Cerebellar cortex (tissue), 1 donor: ENCODE measurements at regions not wholly inside any gene's neighbourhood (a gene's known extent, or its start where the extent isn't known, plus 50 kb on each side); places are given as distances from the start of the nearest gene placed in this dataset.
"Not testable (repeated sequence)": the region's sequence is repeated elsewhere in the genome, so short reads cannot be mapped to it uniquely, and the experiment has no call there.

Experiments used
- DNase-seq: peaks from one replicate; pipeline ENCODE4 v3.0.0-alpha.2; 2015; ENCODE audit warnings: low spot score

DNA sequence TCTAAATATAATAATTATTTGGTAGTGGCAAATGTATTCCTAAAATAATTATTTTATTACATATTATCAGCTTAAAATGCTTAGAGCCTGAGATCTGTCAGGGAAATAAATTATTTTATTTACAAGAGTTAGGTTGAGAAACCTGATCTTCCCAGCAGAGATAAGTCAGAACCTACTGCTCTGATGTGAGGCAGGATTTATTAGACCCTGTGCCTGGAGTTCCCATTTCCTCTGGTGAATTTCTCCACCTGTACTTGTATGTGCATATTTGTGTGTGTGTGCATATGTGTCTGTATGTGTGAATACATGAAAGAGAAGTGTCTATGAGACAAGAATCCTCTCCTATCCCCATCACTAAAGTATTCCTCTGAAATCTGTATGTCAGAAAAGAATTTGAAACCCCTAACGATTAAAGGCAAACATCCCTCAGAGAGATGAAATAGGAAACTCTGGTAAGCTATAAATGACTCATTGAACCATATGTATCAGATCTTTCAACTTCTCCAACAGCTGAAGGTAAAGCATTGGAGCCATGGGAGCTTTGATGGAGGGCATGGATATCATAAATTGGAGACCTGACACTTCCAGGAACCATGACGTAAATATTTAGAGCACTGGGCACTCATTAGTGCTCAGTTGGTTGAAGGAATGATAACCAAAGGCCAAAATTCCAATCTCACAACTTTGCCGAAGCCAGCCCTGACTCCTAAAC lies 190.9 kb downstream of the XPNPEP1 start:
- no peak for DNase-seq

DNA sequence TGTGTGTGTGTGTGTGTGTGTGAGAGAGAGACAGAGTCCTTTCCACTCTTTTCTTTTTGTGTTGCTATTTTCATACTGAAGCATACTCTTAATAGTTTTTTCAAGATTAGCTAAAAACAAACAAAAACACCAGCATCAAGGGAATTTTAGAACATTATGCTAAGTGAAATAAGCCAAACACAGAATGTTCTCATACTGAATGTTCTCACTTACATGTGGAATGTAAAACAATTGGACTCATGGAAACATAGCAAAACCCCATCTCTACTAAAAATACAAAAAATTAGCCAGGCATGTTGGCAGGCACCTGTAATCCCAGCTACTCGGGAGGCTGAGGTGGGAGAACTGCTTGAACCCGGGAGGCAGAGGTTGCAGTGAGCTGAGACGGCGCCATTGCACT lies 193.4 kb downstream of the XPNPEP1 start:
- DNase-seq, result not testable (repeated sequence)

- DNase-seq, result no peak
These were observed 195.9 kb downstream of the XPNPEP1 start for GRCh38 chr10:109727436-109727835.

DNA sequence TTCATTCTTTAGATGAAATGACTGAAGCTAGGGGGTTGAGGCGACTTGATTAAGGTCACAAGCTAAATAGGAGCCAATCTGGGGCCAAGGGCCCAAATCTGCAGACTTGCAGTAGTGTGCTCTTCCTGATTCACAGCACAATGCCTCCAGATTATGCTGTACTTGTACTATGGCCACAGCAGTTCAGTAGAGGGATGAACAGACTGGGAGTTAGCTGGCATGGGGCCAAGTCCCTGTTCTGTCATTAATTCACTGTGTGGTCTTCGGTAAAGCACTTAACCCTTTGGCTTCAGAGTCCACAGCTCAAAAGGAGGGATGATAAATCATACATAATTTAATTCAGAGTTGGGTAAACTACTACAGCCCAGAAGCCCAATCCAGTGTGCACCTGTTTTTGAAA lies 196.8 kb downstream of the XPNPEP1 start:
- DNase-seq, result no peak

- no peak for DNase-seq
These were observed 200.0 kb downstream of the XPNPEP1 start for GRCh38 chr10:109723305-109723704.

GRCh38 chr10:109721453-109722064 lies 201.8 kb downstream of the XPNPEP1 start:
- DNase-seq, result no peak

- no peak for DNase-seq
These were observed 217.2 kb downstream of the XPNPEP1 start for GRCh38 chr10:109706026-109706560.

- DNase-seq, result no peak
These were observed 221.6 kb downstream of the XPNPEP1 start for GRCh38 chr10:109701633-109702215.

- DNase-seq, result no peak
These were observed 224.2 kb downstream of the XPNPEP1 start for GRCh38 chr10:109698882-109699664.

DNA sequence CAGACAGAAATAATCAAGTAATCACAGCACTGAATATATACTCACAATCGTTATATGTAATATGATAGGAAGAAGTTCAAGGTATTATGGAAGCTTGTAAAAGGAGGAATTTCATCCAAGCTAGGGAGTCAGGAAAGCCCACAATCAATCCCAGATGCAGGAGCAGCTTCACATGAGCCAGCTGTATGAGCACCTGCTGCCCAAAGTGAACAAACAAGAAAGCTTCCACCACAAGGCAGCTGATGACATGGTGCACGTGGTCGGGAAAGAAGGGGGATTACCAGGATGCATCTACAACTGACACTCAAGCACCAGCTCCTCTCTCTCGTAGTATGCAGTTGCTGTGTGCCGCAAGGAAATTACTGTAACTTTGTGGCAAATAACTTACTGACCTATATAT lies 225.2 kb downstream of the XPNPEP1 start:
- no peak for DNase-seq

- DNase-seq, result no peak
These were observed 226.1 kb downstream of the XPNPEP1 start for GRCh38 chr10:109696981-109697775.

- no peak for DNase-seq
These were observed 226.8 kb downstream of the XPNPEP1 start for GRCh38 chr10:109696462-109696861.

- no peak for DNase-seq
These were observed 227.3 kb downstream of the XPNPEP1 start for GRCh38 chr10:109695988-109696387.

DNA sequence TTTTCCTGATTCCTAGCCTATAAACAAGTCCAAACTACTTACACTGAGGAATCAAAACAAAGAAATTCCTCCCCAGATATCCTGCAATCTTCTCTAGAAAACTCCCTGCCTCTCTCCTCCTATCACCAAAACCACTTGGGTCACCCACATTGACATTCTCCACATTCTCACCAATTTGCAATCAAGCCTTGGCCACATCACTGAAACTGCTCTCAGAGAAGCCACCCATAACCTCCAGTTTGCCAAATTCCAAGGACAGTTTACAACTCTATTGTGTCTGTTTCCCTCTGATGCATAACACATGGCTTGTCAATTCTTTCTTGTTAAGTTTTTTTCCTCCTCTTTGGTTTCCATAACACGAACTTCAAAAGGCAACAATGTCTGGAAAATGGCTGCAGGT lies 233.5 kb downstream of the XPNPEP1 start:
- no peak for DNase-seq

- DNase-seq, result no peak
These were observed 243.8 kb downstream of the XPNPEP1 start for GRCh38 chr10:109679478-109679877.

GRCh38 chr10:109678857-109679256 lies 244.5 kb downstream of the XPNPEP1 start:
- no peak for DNase-seq

DNA sequence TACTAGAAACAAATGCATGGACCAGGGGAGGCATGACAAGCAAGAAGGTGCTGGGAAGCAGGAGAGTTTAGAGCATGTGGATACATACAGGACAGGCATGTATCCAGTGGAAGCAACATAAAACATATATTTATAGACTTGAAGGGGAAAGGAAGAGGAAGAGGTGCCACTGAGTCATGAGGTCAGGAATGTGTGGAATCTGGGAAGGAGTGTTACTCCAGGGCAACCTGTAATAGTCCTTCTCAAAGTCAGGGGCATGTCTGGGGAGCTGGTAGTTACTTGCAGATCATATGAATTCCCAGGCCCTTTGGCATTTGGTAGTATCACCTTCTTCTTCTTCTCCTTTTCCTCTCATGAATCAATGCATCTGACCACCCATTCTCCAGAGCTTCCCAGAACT lies 246.6 kb downstream of the XPNPEP1 start:
- no peak for DNase-seq

- DNase-seq, result no peak
These were observed 254.6 kb downstream of the XPNPEP1 start for GRCh38 chr10:109668703-109669102.

GRCh38 chr10:109668154-109668665 lies 255.1 kb downstream of the XPNPEP1 start:
- DNase-seq, result no peak

- no peak for DNase-seq
These were observed 258.0 kb downstream of the XPNPEP1 start for GRCh38 chr10:109665321-109665720.

DNA sequence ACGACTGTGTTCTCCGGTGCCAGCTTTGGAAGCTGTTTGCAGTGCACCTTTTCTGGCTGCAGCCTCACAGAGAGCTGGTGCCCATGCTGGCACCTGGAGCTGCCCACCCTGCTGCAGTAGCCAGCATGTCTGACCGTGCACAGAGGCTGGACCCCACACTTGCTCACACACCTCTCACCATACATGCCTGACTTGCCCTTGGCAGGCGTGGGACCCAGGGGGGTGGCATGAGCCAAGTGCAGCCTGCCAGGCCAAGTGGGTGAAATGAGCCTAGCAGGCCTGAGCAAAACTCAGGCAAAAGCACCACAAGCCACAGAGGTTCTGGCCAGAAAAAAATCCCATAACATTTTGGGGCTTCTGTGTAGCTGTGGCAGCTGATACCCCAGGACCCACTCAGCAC lies 258.8 kb downstream of the XPNPEP1 start:
- DNase-seq, result no peak
